ENCODE measurements at regions not wholly inside any gene's neighbourhood (a gene's known extent, or its start where the extent isn't known, plus 50 kb on each side); places are given as distances from the start of the nearest gene placed in this dataset.

GRCh38 chr12:110971936-110972335 is 51.6 kb upstream of the MYL2 start:
- TF ChIP-seq CTCF (IDR thresholded peaks at IDR 0.05) (no peak), POLR2A (IDR thresholded peaks at IDR 0.05) (no peak), EP300 (IDR thresholded peaks at IDR 0.05) (no peak), POLR2AphosphoS5 (IDR thresholded peaks at IDR 0.05) (no peak)
